ENCODE measurements at regions not wholly inside any gene's neighbourhood (a gene's known extent, or its start where the extent isn't known, plus 50 kb on each side); places are given as distances from the start of the nearest gene placed in this dataset.

DNA sequence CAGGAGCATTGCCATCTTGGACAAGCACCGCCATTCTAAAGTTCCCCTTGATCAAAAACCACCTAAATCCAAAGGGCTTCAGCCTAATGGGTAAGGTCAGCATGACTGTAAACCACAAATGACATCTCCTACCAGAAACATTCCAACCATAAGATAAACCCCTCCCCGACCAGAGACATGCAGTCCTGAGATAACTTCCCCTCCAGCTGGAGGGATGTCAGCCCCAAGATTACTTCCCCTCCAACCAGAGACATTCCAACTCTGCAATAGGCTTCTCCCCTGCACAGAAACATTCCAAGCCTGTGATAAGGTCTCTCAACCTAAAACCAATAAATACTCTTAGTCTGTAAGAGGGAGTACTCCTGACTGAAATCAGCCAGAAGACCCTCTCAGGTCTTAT is 62.7 kb upstream of the DNAJC19 start:
- TF ChIP-seq, protein P1, sequence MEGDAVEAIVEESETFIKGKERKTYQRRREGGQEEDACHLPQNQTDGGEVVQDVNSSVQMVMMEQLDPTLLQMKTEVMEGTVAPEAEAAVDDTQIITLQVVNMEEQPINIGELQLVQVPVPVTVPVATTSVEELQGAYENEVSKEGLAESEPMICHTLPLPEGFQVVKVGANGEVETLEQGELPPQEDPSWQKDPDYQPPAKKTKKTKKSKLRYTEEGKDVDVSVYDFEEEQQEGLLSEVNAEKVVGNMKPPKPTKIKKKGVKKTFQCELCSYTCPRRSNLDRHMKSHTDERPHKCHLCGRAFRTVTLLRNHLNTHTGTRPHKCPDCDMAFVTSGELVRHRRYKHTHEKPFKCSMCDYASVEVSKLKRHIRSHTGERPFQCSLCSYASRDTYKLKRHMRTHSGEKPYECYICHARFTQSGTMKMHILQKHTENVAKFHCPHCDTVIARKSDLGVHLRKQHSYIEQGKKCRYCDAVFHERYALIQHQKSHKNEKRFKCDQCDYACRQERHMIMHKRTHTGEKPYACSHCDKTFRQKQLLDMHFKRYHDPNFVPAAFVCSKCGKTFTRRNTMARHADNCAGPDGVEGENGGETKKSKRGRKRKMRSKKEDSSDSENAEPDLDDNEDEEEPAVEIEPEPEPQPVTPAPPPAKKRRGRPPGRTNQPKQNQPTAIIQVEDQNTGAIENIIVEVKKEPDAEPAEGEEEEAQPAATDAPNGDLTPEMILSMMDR (tag by site-specific recombination; IDR thresholded peaks at IDR 0.05), result no peak
- TF ChIP-seq ZNF791 (tag by site-specific recombination; IDR thresholded peaks at IDR 0.05), result no peak

All from HEK293 (cell line).